T47D (cell line): ENCODE measurements at regions not wholly inside any gene's neighbourhood (a gene's known extent, or its start where the extent isn't known, plus 50 kb on each side); places are given as distances from the start of the nearest gene placed in this dataset.

Experiments
- DNase-seq, 2 experiments: peaks; one replicate each; pipeline versions ENCODE4 v3.0.0 to v3.0.0-alpha.2; 2011 to 2012; ENCODE audit warnings: low read depth in 1 of 2, low spot score in 1 of 2
- JUND ChIP-seq: IDR thresholded peaks from 2 replicates; pipeline ENCODE4 v1.6.1; 2012; ENCODE audit warnings: low read depth
- in situ Hi-C: cut with HindIII; loops from 2 replicates; pipeline ENCODE4 v1.10.0; 2016; ENCODE audit warnings: low sequenced_read_pairs, low pct_unique_long_range_greater_than_20kb

GRCh38 chr5:144812763-144813162 lies 642.1 kb downstream of the KCTD16 start:
- no peak for TF ChIP-seq JUND
- DNase-seq: no peak
- in situ Hi-C loops: no loop called here

- no peak for TF ChIP-seq JUND
- in situ Hi-C loops: no loop called here
- no peak for DNase-seq
Measured at GRCh38 chr5:144800169-144800568, 629.5 kb downstream of the KCTD16 start.

- in situ Hi-C loops: no loop called here
- TF ChIP-seq JUND: no peak
- DNase-seq: no peak
Measured at GRCh38 chr5:144798595-144798994, 627.9 kb downstream of the KCTD16 start.

- in situ Hi-C loops: no loop called here
- no peak for DNase-seq
Measured at GRCh38 chr5:144794922-144795321, 624.2 kb downstream of the KCTD16 start.

GRCh38 chr5:144788556-144788955 lies 617.9 kb downstream of the KCTD16 start:
- in situ Hi-C loops: no loop called here
- TF ChIP-seq JUND: no peak
- no peak for DNase-seq

More at GRCh38 chr5:144794922-144795321, 624.2 kb downstream of the KCTD16 start:
- no peak for TF ChIP-seq JUND

GRCh38 chr5:144788046-144788445 lies 617.4 kb downstream of the KCTD16 start:
- in situ Hi-C loops: no loop called here
- no peak for DNase-seq
- no peak for TF ChIP-seq JUND

GRCh38 chr5:144779368-144779767 lies 608.7 kb downstream of the KCTD16 start:
- no peak for DNase-seq
- no peak for TF ChIP-seq JUND
- in situ Hi-C loops: no loop called here

GRCh38 chr5:144778561-144778960 lies 607.9 kb downstream of the KCTD16 start:
- in situ Hi-C loops: no loop called here
- TF ChIP-seq JUND: no peak
- DNase-seq: no peak

GRCh38 chr5:144774197-144774596 lies 603.5 kb downstream of the KCTD16 start:
- TF ChIP-seq JUND: no peak
- in situ Hi-C loops: no loop called here
- no peak for DNase-seq

- TF ChIP-seq JUND: no peak
- in situ Hi-C loops: no loop called here
- no peak for DNase-seq
Measured at GRCh38 chr5:144773628-144774027, 603.0 kb downstream of the KCTD16 start.

- DNase-seq: no peak
- in situ Hi-C loops: no loop called here
- TF ChIP-seq JUND: no peak
Measured at GRCh38 chr5:144771802-144772201, 601.1 kb downstream of the KCTD16 start.

- in situ Hi-C loops: no loop called here
- DNase-seq: no peak
- no peak for TF ChIP-seq JUND
Measured at GRCh38 chr5:144742361-144742760, 571.7 kb downstream of the KCTD16 start.

- TF ChIP-seq JUND: no peak
- in situ Hi-C loops: no loop called here
- no peak for DNase-seq
Measured at GRCh38 chr5:144731786-144732185, 561.1 kb downstream of the KCTD16 start.

GRCh38 chr5:144712090-144712489 lies 541.4 kb downstream of the KCTD16 start:
- in situ Hi-C loops: no loop called here
- no peak for TF ChIP-seq JUND
- no peak for DNase-seq
